Ovary (tissue), 7 donors: ENCODE measurements at regions not wholly inside any gene's neighbourhood (a gene's known extent, or its start where the extent isn't known, plus 50 kb on each side); places are given as distances from the start of the nearest gene placed in this dataset.

Experiments
- DNase-seq, 5 donors: peaks; one replicate each; pipeline ENCODE4 v3.0.0-alpha.2; 2019 to 2020
- H3K27ac ChIP-seq, 2 donors: fragments of 200-600 bp; one replicate each; pipeline versions ENCODE4 v1.5.1 to v1.8.0; 2019 to 2022
- H3K27me3 ChIP-seq: fragments of 200-600 bp; one replicate; pipeline ENCODE4 v1.8.0; 2022
- H3K36me3 ChIP-seq: fragments of 200-600 bp; sonication (generic); one replicate; pipeline ENCODE4 v1.5.1; 2019
- H3K4me1 ChIP-seq: one replicate; pipeline ENCODE4 v1.8.1; 2013; ENCODE audit warnings: mild to moderate bottlenecking, moderate library complexity; ENCODE audit not compliant: insufficient read depth
- H3K4me3 ChIP-seq: fragments of 200-600 bp; sonication (generic); one replicate; pipeline ENCODE4 v1.5.1; 2017
- H3K9me3 ChIP-seq, 2 donors: fragments of 200-600 bp in 1 of 2; sonication (generic) in 1 of 2; one replicate each; pipeline versions ENCODE4 v1.5.1 to v1.8.1; 2013 to 2019; ENCODE audit warnings: mild to moderate bottlenecking in 1 of 2, moderate library complexity in 1 of 2
- CTCF ChIP-seq, 3 donors: fragments of 450-650 bp in 2 of 3; fragments of 200-600 bp in 1 of 3; IDR thresholded peaks; one replicate each; pipeline versions ENCODE4 v1.5.1 to v1.8.0; 2016 to 2022; ENCODE audit warnings: antibody characterized with exemption in 3 of 3, mild to moderate bottlenecking in 1 of 3
- EP300 ChIP-seq: sonication (generic); formaldehyde crosslinking; IDR thresholded peaks from one replicate; pipeline ENCODE4 v1.6.1; 2017; ENCODE audit warnings: antibody characterized with exemption
- POLR2A ChIP-seq: fragments of 450-650 bp; IDR thresholded peaks from one replicate; pipeline ENCODE4 v1.6.1; 2017; ENCODE audit warnings: antibody characterized with exemption, mild to moderate bottlenecking, moderate library complexity
- WGBS, 3 donors: extraction: QIAGEN DNeasy Blood & Tissue Kit in 1 of 3; methylation state at CpG; one replicate each; pipeline versions ENCODE4 v1.1.5 to v1.1.7; 2013 to 2017; 5-methylcytosine and 5-hydroxymethylcytosine counted together
- intact Hi-C, 4 donors: fragments of 100-400 bp; cut with DNase I; formaldehyde crosslinking; loops; one replicate each; pipeline versions ENCODE4 v1.11.0 to v1.15.1; 2022 to 2023
- donor health status: DM: no; HTN: no; CAD: no; lungs with moderate emphysema.
- donor health status: DM: no; HTN: no; CAD: no.
- donor health status: Bipolar disorder and iron deficiency.
- donor health status: DM: no; HTN: no; CAD: no.
- donor health status: DM: yes; HTN: yes; CAD: no.

DNA sequence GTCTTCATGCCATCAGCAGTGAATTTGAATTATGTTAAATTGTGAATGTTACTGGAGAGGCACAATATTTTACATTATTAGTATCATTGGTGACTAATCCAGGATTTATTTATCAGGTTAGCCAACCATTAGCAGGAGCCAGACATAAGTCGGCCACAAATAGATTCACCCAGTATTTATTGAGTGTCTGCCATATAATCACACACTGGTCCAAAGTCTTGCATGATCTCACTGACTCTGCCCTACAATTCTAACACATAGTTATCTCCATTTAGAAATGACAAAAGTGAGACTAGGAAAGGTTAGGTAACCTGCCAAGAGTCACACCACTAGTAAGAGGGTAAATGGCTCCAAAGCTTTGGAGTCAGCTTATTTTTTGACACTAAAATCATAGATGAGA, 179.6 kb downstream of the BLID start:
- WGBS, 3 donors, result 67 to 86% (median 81%) methylated on average over 1 of the region's 1 CpG

GRCh38 chr11:121933694-121934093, 182.3 kb downstream of the BLID start:
- 89 to 97% (median 90%) methylated on average over 2 of the region's 2 CpGs for WGBS, 3 donors
- no peak for DNase-seq
- TF ChIP-seq EP300 (no peak), CTCF (IDR thresholded peaks at IDR 0.05) (no peak), POLR2A (no peak)
- Histone ChIP-seq H3K36me3 (no peaks in the 10 kb centered on the region), H3K9me3 (no peaks in the 10 kb centered on the region), H3K27me3 (no peaks in the 10 kb centered on the region), H3K4me1 (peaks cover 2% of the 10 kb centered on the region), H3K27ac (no peak overlapping the region), H3K4me3 (no peak overlapping the region)
- intact Hi-C loops, result no loop called here

More for the DNA sequence above, 179.6 kb downstream of the BLID start:
- TF ChIP-seq CTCF (IDR thresholded peaks at IDR 0.05) (no peak), EP300 (no peak), POLR2A (no peak)
- Histone ChIP-seq H3K4me1 (no peaks in the 10 kb centered on the region), H3K36me3 (no peaks in the 10 kb centered on the region), H3K27ac (no peak overlapping the region), H3K4me3 (no peak overlapping the region), H3K27me3 (no peaks in the 10 kb centered on the region), H3K9me3 (no peaks in the 10 kb centered on the region)
- no peak for DNase-seq
- intact Hi-C loops, result no loop called here

GRCh38 chr11:121933294-121933693, 182.7 kb downstream of the BLID start:
- Histone ChIP-seq H3K4me3 (no peak overlapping the region), H3K9me3 (no peaks in the 10 kb centered on the region), H3K27ac (no peak overlapping the region), H3K27me3 (no peaks in the 10 kb centered on the region), H3K36me3 (no peaks in the 10 kb centered on the region), H3K4me1 (peaks cover 2% of the 10 kb centered on the region)
- 95 to 97% (median 95%) methylated on average over 8 of the region's 8 CpGs for WGBS, 3 donors
- DNase-seq, result no peak
- intact Hi-C loops, result no loop called here
- TF ChIP-seq CTCF (IDR thresholded peaks at IDR 0.05) (no peak), EP300 (no peak), POLR2A (no peak)

GRCh38 chr11:121932646-121933185, 183.3 kb downstream of the BLID start:
- Histone ChIP-seq H3K36me3 (no peaks in the 10 kb centered on the region), H3K4me3 (no peak overlapping the region), H3K9me3 (no peaks in the 10 kb centered on the region), H3K27me3 (no peaks in the 10 kb centered on the region), H3K27ac (no peak overlapping the region), H3K4me1 (peaks cover 2% of the 10 kb centered on the region)
- intact Hi-C loops, result no loop called here
- no peak for TF ChIP-seq CTCF (IDR thresholded peaks at IDR 0.05)
- no peak for TF ChIP-seq POLR2A
- TF ChIP-seq EP300, result no peak
- WGBS, 3 donors, result 96 to 98% (median 96%) methylated on average over 3 of the region's 3 CpGs
- DNase-seq, result no peak
